ENCODE measurements at regions not wholly inside any gene's neighbourhood (a gene's known extent, or its start where the extent isn't known, plus 50 kb on each side); places are given as distances from the start of the nearest gene placed in this dataset.

DNA sequence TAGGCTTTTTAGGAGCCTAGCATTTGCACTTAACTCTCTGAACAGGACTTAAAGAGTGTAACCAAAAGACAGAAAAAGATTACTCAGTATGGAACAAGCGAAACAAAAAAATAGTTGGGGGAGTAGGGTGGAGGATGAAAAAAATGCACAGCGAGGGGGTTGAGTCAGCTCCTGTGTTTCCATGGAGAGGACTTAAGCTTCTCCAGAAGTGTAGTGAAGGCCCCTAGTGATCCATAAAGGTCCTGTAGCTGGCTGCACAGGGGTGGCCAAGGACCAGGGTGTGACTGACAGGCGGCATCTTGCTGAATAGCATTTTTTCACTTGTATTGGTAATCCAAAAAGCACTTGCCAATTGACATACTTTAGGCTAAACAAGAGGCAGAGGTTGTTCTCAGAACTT lies 533.9 kb downstream of the RFPL4B start:
- TF ChIP-seq, protein P1, sequence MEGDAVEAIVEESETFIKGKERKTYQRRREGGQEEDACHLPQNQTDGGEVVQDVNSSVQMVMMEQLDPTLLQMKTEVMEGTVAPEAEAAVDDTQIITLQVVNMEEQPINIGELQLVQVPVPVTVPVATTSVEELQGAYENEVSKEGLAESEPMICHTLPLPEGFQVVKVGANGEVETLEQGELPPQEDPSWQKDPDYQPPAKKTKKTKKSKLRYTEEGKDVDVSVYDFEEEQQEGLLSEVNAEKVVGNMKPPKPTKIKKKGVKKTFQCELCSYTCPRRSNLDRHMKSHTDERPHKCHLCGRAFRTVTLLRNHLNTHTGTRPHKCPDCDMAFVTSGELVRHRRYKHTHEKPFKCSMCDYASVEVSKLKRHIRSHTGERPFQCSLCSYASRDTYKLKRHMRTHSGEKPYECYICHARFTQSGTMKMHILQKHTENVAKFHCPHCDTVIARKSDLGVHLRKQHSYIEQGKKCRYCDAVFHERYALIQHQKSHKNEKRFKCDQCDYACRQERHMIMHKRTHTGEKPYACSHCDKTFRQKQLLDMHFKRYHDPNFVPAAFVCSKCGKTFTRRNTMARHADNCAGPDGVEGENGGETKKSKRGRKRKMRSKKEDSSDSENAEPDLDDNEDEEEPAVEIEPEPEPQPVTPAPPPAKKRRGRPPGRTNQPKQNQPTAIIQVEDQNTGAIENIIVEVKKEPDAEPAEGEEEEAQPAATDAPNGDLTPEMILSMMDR (conservative IDR thresholded peaks at IDR 0.05) = no peak
- TF ChIP-seq ZFX (IDR thresholded peaks at IDR 0.05) = no peak

Measured in C4-2B (cell line).